ENCODE measurements at regions not wholly inside any gene's neighbourhood (a gene's known extent, or its start where the extent isn't known, plus 50 kb on each side); places are given as distances from the start of the nearest gene placed in this dataset.

DNA sequence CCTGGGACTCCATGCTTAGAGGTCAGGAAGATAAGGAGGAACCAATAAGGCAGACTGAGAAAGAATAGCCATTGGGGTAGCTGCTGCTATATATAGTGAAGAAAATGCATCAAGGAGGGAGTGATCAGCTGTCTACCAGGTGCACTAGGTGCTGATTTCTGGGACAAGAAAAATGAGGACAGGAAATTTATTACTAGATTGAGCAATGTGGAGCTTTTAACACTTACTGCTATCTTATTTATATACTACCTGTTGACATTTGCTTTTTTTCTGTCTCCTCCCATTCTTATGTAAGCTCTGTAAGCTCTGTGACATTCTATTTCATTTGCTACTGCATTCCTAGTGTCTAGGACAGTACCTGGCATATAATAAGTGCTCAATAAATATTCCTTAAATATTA lies 53.7 kb upstream of the DHX40 start:
- intact Hi-C loops (cut with DNase I; ENCODE audit: low total_unique reads) = no loop called here
- TF ChIP-seq POLR2A (IDR thresholded peaks at IDR 0.05) (no peak), CTCF (IDR thresholded peaks at IDR 0.05 in 8 of 11, conservative IDR thresholded peaks at IDR 0.05 in 3 of 11) (no peak), POLR2AphosphoS5 (IDR thresholded peaks at IDR 0.05) (no peak)
- no peak overlapping the region for H3K4me3 ChIP-seq
- no peaks in the 10 kb centered on the region for H3K27me3 ChIP-seq (replicated peaks in 1 of 7)
- no peaks in the 10 kb centered on the region for H3K36me3 ChIP-seq
- no peak overlapping the region for H3K27ac ChIP-seq
- H3K9me3 ChIP-seq = no peaks in the 10 kb centered on the region
- H3K4me1 ChIP-seq = peaks cover 0 to 26% (median 11%) of the 10 kb centered on the region in 6 donors
- DNase-seq = no peak

GRCh38 chr17:59512844-59513385 lies 52.5 kb upstream of the DHX40 start:
- Histone ChIP-seq H3K27me3 (replicated peaks in 1 of 7) (no peaks in the 10 kb centered on the region), H3K27ac (no peak overlapping the region), H3K4me3 (no peak overlapping the region), H3K4me1 (peaks cover 0 to 26% (median 11%) of the 10 kb centered on the region in 6 donors), H3K36me3 (no peaks in the 10 kb centered on the region), H3K9me3 (no peaks in the 10 kb centered on the region)
- intact Hi-C loops (cut with DNase I; ENCODE audit: low total_unique reads) = no loop called here
- TF ChIP-seq POLR2A (IDR thresholded peaks at IDR 0.05) = no peak
- no peak for TF ChIP-seq CTCF (IDR thresholded peaks at IDR 0.05 in 8 of 11, conservative IDR thresholded peaks at IDR 0.05 in 3 of 11)
- no peak for TF ChIP-seq POLR2AphosphoS5 (IDR thresholded peaks at IDR 0.05)
- WGBS, 5 donors = 69 to 76% (median 73%) methylated on average over 6 of the region's 6 CpGs
- DNase-seq = no peak

- Histone ChIP-seq H3K27me3 (replicated peaks in 1 of 7) (no peaks in the 10 kb centered on the region), H3K4me1 (peaks cover 0 to 26% (median 11%) of the 10 kb centered on the region in 6 donors), H3K27ac (peak overlapping the region in 4 of 8 donors; percentile 7 to 36 (median 24)), H3K4me3 (no peak overlapping the region), H3K36me3 (no peaks in the 10 kb centered on the region), H3K9me3 (no peaks in the 10 kb centered on the region)
- WGBS, 5 donors = 58 to 70% (median 62%) methylated on average over 8 of the region's 8 CpGs
- TF ChIP-seq POLR2AphosphoS5 (IDR thresholded peaks at IDR 0.05) = no peak
- no peak for TF ChIP-seq POLR2A (IDR thresholded peaks at IDR 0.05)
- no peak for TF ChIP-seq CTCF (IDR thresholded peaks at IDR 0.05 in 8 of 11, conservative IDR thresholded peaks at IDR 0.05 in 3 of 11)
- intact Hi-C loops (cut with DNase I; ENCODE audit: low total_unique reads) = no loop called here
- peak; percentile 84 for DNase-seq
Measured at GRCh38 chr17:59513934-59514841, 51.2 kb upstream of the DHX40 start.
